Skin of body (tissue), 1 donor: ENCODE measurements at regions not wholly inside any gene's neighbourhood (a gene's known extent, or its start where the extent isn't known, plus 50 kb on each side); places are given as distances from the start of the nearest gene placed in this dataset.
A peak's percentile ranks its signal among the peaks of the same experiment; 100 is the strongest.
"Not testable (repeated sequence)": the region's sequence is repeated elsewhere in the genome, so short reads cannot be mapped to it uniquely, and the experiment has no call there.

ENCODE experiments used
- DNase-seq: peaks from one replicate; lab custom pipeline; 2025; lab: John Stamatoyannopoulos, UW

- no peak for DNase-seq
Measured at GRCh38 chr2:4675295-4675694, 971.9 kb downstream of the DCDC2C start.

- no peak for DNase-seq
Measured at GRCh38 chr2:4678927-4679326, 975.6 kb downstream of the DCDC2C start.

GRCh38 chr2:4679391-4679790, 976.0 kb downstream of the DCDC2C start:
- DNase-seq: no peak

- DNase-seq: no peak
Measured at GRCh38 chr2:4684921-4685320, 981.5 kb downstream of the DCDC2C start.

DNA sequence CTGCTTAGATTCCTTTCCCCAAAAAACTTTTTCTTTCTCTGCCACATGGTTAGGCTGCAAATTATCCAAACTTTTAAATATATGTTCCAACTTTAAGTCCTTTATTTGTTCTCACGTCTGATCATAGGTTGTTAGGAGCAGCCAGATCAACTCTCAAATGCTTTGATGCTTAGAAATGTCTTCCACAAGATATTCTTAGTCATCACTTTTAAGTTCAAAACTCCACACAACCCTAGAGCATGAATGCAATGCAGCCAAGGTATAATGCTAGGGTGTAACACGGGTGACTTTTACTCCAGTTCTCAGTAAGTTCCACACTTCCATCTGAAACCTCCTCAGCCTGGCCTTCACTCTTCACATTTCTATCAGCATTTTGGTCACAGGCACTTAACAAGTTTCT, 987.5 kb downstream of the DCDC2C start:
- no peak for DNase-seq

DNA sequence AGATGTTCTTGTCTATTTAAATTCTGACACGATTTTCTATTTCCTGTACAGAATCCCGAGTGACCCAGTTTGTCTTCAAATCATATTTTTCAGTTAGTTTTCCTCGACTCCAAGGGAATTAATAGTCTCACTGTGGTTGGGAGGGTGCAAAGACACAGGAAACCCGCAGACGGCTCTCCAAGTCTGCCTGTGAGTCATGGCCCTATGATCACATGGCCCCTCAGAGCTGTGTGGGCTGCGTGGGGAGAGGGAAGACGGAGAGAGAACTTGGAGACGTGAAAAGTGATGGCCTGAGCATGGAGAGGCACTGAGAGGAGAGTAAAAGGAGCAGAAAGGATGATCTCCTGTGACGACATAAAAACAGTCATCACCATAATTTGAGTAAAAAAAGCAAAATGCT, 989.9 kb downstream of the DCDC2C start:
- DNase-seq: no peak

DNA sequence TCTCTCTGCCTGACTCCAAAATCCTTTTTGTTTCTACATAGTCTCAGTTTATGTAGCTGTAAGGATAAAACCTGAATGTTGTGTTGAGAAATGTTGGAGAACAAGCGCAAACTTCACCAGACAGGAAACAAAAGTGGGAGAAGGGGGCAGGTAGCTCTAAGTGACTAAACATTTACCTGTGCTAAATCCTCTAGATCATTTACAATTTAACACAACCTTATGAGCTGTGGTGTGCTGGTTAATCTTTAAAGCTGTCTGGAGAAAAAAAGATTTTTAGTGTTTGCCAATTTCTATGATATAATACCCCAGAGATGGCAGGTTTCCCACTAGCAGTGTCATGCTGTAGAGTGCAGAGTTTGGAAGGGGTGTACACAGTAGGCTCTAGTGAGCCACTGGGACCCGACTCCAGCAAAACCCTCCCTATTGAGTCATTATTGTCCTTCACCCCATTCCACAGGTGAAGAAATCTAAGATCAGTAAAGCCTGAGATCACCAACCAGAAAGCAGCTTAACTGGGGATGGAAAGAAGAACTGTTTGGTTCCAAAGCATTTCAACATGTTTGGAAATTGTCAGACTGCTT, 992.0 kb downstream of the DCDC2C start:
- no peak for DNase-seq

DNA sequence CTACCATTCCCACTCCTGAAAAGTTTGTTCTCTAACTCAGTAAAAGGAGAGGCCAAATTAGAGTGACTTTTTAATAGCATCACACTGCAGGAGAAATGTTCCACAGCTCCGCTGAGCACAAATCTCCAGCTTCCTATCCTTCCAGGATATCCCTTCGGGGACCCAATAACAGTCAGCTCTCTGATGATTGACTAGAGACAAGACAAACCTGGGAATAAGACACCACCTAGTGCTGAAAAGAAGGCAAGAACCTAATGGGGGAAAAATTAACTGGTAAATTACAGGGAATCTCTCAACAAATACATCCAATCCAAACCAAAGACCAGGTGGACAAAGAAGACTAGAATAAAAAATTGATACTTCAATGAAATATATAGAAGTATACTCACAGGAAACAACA, 977.1 kb upstream of the SOX11 start:
- DNase-seq: no peak

GRCh38 chr2:4718777-4719176, 973.4 kb upstream of the SOX11 start:
- DNase-seq: no peak

DNA sequence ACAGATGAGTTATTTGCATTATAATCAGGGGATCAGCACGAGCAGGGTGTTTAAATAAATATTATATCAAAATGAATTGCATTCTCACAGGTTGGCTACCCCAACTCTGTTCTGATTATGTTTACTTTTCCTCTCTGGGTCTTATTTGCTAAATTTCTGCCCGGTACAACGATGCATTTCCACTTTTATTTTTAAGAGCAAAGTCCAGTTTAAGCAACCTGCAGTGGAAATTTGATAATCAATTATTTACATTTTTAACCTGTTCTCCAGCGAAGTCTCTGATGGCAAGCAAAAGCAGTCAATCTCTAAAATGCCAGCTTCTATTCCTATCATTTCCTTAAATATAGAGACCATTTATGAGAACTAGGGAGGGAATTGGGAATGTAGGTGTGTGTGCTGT, 966.6 kb upstream of the SOX11 start:
- no peak for DNase-seq

GRCh38 chr2:4732560-4732959, 959.6 kb upstream of the SOX11 start:
- no peak for DNase-seq

DNA sequence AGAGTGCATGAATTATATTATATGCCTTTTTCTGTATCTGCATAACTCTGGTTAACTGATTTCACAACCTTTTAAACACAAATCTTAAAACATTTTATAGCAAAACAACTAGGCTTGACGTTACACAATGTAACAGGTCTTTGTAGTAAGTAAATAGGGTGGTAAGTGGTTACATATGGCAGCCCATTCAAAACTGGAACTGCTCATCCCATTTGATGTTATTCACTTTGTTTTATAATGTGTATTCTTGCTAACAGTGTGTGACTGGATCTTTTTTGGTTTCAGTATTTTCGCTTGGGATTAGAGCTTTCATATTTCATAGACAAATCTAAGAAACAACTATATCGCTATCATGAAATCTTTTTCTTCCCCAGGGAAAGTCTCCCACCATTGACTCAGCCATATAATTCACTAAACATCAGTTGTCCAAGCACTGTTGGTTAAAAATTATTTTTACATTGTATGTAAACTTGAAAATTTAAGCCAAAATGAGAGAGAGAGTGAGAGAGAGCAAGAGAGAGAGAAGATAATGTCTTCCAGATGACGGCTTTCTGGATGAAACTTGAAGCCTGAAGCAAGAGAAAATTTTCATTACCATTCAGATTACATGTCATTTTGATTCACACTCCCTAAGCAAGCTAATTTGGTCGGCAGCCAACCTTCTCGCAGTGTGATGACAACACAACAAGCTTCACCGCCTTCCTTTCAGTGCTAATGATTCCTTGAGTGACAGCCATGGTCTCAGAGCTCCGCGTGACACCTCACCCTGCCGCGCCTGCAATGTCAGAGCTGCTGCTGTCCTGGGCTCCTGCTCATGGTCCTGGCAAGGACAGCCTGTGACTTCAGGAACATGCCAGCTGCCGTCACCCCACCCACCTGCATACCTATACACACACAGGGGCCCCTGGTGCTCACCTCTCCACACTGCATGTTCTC, 946.9 kb upstream of the SOX11 start:
- DNase-seq: peak; percentile 89

DNA sequence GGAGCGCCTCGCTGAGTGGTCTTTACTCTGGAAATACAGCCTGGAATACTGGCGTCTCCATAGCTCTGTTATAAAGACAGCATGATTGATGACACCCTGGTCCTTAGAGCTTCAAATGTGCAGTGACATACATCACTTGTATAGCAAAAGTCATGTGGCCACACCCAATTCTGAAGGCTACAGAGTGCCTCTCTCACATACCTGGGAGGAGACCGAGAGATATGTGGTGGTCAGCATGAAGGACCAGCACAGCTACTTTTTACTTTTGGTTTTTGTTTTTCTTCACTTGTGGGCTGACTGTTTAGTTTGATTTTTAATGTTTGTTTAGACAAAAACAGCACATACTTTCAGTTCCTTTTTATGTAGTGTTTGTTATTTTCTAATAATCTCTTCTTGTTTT, 938.5 kb upstream of the SOX11 start:
- DNase-seq: no peak

GRCh38 chr2:4762951-4763376, 929.2 kb upstream of the SOX11 start:
- no peak for DNase-seq

DNA sequence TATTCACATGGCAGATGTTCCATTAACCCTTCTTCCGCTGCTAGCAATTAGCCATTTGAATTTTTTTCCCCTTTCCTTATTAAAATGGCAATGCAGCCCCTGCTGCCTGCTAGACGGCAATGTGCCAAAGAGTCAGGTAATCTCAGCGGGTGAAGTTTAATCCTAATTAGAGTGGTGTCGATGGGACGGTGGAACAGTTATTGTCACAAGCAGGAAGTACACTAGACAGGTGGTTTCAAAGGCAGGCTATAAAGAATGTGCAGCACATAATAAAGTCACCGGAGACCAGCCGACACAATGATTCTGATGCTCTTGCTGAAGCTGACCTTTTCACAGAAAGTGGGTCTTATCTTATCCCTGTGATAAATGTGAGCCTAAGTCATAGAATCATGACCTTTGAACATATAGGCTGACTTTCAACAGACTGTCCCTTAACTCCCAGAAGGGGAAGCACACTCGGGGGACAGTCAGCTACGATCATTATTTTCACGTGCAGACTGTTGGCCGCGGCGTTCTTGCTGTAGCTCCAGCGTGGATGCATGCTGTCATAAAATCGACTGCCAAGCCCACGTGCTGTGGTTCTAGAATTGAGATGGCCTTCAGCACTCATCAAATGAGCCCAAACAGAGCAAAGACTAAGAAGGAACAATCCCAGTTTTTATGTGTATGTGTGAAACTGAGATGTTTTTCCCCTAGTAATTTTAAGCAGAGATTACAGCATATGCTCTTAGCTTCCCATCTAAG, 926.2 kb upstream of the SOX11 start:
- DNase-seq: no peak

GRCh38 chr2:4775668-4776067, 916.5 kb upstream of the SOX11 start:
- no peak for DNase-seq

DNA sequence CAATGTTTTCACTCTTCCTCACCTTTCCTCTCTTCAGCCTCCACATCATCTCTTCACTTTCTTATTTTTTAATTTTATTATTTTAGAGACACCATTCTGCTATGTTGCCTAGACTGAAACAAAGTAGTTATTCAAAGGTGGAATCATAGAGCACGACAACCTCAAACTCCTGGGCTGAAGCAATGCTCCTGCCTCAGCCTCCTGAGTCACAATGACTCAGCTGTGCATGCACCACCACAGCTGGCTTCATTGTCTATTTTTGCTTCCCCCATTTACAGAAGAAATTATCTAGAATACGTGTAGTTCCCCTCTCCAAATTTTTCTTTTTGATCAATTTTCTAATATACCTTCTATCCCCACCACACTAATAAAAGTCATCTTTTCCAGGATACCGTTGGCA, 911.5 kb upstream of the SOX11 start:
- DNase-seq: no peak

GRCh38 chr2:4782647-4783046, 909.5 kb upstream of the SOX11 start:
- no peak for DNase-seq

- peak; percentile 39 for DNase-seq
Measured at GRCh38 chr2:4791488-4791887, 900.7 kb upstream of the SOX11 start.

- no peak for DNase-seq
Measured at GRCh38 chr2:4792126-4792525, 900.1 kb upstream of the SOX11 start.

DNA sequence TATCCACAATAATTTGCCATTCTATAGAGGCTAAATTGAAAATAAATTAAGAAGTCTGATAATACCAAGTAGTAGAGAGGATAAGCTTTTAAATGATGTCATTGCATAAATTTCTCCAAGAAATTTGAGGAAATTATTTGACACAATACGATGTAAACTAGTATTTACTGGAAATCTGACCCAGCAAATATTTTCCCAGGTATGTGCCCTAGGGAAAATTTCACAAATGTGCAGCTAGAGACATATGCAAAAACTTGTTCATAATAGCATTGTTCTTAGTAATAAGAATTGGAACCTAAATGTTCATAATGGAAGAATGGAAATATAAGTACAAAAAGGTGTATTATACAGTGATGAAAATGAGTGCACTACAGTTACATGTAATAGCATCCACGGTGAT, 888.8 kb upstream of the SOX11 start:
- no peak for DNase-seq

GRCh38 chr2:4814137-4814536, 878.0 kb upstream of the SOX11 start:
- DNase-seq: not testable (repeated sequence)
